CD4-positive, alpha-beta T cell treated with Interleukin-12 subunit alpha and Interleukin-12 subunit beta, for 1 hour (primary cell): ENCODE measurements at regions not wholly inside any gene's neighbourhood (a gene's known extent, or its start where the extent isn't known, plus 50 kb on each side); places are given as distances from the start of the nearest gene placed in this dataset.
A peak's percentile ranks its signal among the peaks of the same experiment; 100 is the strongest.
"Not testable (repeated sequence)": the region's sequence is repeated elsewhere in the genome, so short reads cannot be mapped to it uniquely, and the experiment has no call there.

Experiments used
- DNase-seq: peaks from one replicate; pipeline ENCODE4 v3.0.0-alpha.2; 2020

DNA sequence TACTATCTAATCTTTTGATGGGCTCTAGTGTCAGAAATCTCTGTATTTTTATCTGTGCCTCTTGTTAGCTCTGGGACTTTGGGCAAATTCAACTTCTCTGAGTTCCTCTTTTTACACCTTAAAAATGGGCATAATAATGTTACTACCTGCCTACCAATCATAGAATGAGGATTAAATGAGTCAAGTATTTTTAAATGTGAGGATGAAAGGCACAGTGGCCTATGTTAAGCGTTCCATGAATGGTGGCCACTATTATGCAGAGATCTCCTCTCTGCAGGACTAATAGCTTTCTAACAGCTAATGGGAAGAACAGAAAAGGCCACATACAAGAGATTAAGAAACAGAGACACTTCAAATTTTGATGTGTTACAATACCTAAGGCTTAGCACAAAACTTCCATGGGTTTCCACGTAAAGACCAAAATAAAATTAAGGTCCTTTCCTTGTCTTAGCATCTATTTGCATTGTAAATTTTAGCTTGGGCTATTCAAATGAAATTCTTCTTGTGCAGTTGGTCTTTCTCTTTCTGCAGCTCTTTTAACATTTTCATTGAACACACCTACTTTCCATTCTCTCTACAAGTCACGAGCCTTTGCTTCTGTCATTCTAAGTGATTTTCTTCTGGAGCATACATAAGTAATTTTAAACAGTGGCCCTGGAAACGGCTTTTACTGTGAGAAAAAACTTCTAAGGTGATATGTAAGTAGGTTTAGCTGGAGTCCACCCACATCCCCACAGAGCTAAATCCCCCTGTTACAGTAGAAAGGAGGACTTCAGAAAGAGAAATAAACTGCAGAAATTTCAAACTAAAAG is 117.9 kb upstream of the MED14 start:
- DNase-seq, result no peak

DNA sequence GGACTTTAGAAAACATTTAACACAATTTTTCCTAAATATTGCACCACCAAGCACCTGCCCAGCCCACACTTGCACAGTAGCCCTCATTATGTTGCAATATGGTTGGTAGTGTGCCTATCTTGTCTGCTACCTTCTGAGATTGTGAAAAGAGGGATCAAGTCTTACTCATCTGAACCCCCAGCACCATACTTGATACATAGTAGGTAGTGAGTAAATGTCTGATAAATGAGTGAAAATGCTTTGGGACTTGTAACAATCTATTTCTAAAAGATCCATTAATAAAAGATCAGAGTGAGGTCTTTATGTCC is 118.4 kb upstream of the MED14 start:
- no peak for DNase-seq

DNA sequence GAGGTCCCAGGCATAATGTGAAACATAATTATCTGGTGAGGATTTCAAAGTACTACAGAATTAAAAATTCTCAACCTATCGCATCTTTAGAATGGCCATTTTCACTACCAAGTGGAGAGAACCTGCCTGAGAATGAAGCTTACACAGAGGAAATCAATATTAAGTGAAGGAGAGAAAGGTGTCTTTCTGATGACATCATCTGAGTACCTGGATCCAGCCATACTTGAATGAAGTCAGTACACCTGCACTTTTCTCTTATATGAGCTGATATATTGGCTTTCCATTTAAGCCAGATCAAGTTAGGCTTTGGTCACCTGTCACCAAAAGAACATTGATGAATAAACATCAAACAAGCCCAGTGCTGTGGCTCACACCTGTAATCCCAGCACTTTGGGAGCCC is 118.9 kb upstream of the MED14 start:
- no peak for DNase-seq

DNA sequence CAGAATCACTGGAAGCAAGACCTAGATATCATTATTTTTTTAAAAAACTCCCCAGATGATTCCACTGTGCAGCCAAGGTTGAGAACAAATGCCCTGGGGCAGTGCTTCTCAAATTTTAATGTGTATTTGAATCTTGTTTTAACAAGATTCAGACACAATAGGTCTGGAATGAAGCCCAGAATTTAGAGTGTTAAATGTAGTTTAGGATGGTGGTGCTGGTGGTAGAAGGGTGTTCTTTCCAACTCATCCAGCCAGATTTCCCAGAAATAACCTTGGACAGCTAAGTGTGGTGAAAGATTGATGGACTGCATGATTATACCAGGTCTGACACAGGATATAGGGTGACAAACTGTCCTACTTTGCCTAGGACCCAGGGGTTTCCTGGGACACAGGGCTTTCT is 120.1 kb upstream of the MED14 start:
- no peak for DNase-seq

DNA sequence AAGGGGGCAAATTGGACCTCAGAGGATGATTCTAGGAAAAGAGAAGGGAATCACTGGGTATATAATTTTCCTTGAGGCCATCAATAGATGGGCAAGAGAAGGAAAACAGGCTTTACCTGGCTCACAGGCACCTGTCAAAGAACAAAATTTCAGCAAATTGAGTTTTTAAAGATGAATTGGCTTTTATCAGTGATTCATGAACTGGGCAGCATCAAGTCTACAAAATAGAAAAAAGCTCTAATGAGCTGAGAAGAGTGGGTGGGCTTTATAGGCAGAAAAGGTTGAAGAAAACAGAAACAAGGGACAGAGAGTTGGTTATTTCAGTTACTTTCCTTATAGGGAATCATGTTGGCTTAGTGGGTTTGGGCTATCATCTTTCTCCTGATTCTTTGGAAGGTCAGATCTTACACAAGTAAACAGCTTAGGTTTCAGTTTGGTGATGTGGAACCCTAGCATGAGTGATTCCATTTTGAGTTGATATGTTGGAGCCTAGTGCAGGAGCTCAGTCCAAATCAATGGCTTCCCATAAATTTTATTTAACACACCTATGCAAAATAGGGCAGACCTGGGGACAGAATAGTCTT is 120.7 kb upstream of the MED14 start:
- no peak for DNase-seq

DNA sequence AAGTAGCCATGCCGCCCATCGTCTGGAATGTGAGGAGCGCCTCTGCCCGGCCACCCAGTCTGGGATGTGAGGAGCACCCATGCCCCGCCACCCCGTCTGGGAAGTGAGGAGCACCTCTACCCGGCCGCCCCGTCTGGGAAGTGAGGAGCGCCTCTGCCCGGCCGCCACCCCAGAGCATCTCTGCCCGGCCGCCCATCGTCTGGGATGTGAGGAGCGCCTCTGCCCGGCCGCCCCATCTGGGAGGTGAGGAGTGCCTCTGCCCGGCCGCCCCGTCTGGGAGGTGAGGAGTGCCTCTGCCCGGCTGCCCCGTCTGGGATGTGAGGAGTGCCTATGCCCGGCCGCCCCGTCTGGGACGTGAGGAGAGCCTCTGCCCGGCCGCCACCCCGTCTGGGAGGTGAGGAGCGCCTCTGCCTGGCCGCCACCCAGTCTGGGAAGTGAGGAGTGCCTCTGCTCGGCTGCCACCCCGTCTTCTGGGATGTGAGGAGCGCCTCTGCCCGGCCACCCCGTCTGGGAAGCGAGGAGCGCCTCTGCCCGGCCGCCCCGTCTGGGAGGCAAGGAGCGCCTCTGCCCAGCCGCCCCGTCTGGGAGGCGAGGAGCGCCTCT is 126.7 kb upstream of the MED14 start:
- DNase-seq, result not testable (repeated sequence)

DNA sequence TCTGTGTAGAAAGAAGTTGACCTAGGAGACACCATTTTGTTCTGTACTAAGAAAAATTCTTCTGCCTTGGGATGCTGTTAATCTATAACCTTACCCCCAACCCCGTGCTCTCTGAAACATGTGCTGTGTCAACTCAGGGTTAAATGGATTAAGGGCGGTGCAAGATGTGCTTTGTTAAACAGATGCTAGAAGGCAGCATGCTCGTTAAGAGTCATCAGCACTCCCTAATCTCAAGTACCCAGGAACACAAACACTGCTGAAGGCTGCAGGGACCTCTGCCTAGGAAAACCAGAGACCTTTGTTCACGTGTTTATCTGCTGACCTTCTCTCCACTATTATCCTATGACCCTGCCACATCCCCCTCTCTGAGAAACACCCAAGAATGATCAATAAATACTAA is 127.9 kb upstream of the MED14 start:
- DNase-seq, result not testable (repeated sequence)

DNA sequence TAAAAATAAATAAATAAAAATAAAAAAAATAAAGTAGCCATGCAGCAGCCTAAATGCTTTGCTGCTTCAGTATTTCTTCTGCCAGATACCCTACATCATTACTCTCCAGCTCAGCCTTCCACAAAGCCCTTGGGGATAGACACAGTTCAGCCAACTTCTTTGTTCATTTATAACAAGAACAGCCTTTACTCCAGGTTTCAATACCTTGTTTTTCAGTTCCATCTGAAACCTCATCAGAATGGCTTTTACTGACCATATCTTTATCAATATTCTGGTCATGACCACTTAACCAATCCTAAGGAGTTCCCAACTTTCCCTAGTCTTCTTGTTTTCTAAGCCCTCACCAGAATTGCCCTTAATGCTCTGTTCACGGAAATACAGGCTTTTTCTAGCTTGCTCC is 128.3 kb upstream of the MED14 start:
- DNase-seq, result no peak

DNA sequence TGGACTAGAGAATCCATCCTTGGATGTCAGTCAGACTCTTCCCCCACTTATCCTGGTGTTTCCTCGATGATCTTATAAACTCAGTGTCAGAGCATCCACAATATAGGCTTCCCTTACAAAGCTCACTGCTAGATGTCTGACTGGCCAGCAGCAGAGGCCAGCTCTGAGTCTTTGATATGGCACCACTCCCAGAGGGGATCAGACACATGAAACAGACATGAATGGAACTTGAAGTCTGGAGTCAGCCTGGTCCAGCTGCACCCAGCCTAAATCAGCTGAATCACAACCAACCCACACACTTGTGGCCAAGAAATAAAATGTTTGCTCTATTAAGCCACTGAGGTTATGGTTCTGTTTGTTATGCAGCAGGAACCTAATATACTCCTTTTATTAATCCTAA is 129.6 kb upstream of the MED14 start:
- no peak for DNase-seq

DNA sequence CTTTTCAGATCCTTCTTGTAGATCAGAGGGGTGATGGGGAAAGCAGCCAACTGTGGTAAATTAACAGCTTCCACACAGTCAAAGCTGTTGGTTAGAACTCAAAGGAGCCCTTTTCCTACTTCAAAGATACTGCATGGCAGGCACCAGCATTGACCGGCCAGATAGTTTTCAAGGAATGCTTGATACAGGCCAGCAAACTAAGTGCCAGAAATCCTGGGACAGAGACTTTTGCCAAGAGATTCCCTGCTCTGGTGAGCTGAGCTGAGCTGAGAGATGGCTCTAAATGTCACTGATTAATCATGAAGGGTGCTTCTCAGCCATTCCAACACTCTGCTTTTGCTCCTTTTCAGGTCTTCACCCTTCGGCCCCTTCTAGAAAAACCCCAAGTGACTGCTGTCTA is 131.6 kb upstream of the MED14 start:
- no peak for DNase-seq

DNA sequence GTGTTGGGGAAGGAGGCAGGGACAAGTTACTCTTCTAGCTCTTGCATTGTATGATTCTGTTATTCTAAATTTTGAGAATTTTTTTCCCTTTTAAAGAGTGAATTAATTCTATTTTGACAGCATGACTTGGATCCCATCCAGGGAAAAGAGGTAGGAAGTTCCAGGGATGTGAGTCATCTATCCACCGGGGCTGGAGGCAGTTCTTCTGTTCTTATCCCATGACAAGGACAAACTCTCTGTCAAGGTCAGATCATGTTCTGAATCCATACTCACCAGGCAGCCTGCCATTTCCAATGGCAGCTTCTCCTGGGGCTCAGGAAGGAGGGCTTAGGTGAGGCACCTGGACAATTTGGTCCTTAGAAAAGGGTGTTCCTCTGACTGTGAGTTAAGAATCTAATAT is 132.0 kb upstream of the MED14 start:
- no peak for DNase-seq

DNA sequence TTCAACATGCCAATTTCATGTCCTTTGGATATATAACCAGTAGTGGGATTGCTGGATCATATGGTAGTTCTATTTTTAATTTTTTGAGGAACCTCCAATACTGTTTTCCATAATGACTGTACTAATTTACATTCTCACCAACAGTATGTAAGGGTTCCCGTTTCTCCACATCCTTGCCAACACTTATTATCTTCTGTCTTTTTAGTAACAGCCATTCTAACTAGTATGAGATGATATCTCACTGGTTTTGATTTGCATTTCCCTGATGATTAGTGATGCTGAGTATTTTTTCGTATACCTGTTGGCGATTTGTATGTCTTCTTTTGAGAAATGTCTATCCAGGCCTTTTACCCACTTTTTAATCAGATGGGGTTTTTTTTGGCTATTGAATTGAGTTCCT is 133.5 kb upstream of the MED14 start:
- no peak for DNase-seq

DNA sequence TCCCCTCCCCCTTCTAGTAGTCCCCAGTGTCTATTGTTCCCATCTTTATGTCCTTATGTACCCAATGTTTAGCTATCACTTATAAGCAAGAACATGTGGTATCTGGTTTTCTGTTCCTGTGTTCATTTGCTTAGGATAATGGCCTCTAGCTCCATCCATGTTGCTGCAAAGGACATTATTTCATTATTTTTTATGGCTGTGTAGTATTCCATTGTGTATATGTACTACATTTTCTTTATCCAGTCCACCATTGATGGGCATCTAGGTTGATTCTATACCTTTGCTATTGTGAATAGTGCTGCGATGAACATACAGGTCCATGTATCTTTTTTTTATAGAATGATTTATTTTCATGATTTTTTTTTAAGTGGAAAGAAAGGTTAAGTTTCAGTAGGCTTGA is 135.6 kb upstream of the MED14 start:
- DNase-seq, result not testable (repeated sequence)

DNA sequence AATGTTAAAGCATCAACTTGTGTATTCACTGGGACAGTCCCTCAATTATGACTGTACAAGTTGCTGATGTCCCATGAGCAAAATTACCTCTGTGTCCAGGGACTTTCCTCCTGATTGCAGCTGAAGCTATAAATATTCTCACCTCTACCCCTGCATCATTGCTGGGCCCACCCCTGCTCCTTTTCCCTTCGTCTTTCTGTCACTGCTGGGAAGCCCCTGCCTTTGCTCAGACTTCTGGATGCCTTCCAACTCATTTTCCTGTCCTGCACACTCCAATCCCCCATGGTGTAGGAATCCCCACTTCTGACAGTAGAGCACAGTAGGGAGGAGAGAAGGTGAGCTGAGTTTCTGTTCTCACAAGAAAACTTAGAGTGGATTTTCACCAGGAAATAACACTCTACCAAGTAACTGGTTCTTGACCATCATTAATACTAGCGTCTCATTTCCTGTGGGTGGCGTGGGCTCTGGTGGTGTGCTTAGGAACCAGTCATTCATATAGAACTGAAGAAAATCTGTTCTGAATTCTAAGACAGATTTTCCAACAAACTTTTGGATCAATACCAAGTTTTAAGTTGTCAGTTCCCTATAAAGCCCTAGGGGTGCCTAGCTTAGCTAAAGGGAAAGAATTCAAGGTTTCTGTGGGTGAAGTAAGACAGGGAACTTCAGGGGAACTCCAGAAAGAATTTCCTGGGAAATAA is 136.2 kb upstream of the MED14 start:
- DNase-seq, result no peak

DNA sequence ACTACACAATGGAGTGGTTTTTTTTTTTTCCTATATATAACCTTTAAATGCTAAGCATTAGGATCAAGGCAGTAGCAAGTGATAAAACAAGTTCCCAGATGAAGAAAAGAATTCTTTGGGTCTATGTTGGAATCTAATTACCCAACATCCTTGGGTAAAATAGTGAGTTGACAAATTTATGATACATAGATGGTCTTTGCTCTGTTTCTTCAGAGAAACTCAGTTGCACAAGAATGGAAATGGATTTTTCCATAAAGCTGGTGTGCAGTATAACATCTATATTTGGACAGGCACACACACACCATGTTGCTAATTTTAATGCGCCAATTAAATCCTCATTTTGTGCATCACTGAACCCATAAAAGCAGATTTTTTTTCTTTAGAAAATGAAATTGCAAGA is 137.0 kb upstream of the MED14 start:
- DNase-seq, result no peak

DNA sequence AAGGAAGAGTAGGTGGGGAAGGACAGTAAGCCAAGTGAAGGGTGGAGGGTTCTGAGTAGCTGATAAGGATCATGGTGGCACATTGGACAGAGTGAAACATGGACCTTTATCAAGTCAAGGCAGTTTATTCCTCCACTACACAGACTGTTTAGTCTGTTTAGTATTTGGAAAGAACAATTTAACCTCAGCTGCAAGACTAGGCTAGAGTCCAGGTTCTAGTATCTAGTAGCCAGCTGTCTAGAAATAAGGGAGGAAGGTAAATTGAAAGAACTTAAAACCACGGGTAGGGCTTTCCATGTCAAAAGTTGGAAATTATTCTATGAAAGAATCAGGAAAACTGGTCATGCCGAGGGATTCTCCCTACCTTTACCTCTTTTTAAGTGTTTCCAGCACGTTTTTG is 140.1 kb upstream of the MED14 start:
- no peak for DNase-seq

DNA sequence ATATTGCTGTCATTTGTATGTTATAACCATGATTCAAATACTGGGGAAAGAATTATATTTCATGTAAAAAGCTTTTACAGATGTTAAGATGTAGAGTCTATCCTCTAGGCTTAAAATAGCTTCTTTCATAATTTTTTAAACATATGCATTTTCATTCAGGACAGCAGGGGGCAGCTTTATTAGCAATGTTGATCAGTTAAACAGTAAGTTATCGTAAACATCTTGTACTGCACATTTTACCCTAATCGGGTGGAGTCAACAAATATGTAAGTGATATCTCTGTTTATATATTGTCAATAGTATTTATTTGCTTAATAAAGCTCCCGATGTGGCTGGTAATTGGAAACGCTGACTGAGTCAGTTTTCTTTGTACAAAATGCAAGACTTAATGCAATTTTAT is 142.5 kb upstream of the MED14 start:
- peak; percentile 48 for DNase-seq

DNA sequence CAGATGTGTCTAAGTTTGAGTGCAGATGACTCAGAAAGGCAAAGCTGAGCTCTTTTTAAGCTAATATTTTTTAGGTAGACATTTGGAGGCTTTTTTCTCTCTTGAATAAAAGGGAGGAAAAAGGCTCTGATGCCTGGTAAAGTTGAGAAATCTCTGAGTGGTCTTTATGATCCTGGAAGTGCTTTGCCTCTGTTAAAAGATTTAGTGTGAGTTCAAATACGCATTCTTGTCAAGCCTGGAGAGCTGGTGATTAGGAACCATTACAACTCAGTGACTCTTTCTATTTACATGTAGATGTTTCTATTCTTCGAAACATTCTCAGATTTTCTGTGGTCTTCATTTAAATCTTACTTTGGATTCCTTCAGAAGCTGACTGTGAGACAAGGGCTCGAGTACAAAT is 143.4 kb upstream of the MED14 start:
- no peak for DNase-seq

DNA sequence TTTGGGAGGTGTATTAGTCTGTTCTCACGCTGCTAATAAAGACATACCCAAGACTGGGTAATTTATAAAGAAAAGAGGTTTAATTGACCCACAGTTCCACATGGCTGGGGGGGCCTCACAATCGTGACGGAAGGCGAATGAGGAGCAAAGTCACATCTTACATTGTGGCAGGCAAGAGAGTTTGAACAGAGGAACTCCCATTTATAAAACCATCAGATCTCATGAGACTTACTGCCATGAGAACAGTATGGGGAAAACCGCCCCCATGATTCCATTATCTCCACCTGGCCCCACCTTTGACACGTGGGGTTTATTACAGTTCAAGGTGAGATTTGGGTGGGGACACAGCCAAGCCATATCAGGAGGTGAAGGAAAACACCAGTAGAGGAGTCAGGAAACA is 143.8 kb upstream of the MED14 start:
- DNase-seq, result not testable (repeated sequence)

DNA sequence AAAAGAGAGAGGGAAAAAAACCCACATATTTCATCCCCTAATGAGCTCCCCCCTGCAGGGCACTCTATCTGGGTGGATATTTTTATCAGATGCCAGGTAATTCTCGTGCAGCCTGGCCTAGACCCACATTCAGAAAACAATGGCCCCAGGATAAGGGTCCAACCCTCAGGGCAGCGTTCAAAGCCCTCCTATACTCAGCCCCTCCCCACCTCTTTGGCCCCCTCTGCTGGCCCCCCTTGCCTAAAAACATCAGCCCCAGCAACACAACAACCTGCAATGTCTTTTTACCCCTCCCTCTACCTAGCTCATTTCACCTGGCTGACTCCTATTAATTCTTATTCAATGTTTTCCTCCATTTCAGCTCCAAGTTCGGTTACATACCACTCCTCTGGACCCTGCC is 145.4 kb upstream of the MED14 start:
- no peak for DNase-seq

DNA sequence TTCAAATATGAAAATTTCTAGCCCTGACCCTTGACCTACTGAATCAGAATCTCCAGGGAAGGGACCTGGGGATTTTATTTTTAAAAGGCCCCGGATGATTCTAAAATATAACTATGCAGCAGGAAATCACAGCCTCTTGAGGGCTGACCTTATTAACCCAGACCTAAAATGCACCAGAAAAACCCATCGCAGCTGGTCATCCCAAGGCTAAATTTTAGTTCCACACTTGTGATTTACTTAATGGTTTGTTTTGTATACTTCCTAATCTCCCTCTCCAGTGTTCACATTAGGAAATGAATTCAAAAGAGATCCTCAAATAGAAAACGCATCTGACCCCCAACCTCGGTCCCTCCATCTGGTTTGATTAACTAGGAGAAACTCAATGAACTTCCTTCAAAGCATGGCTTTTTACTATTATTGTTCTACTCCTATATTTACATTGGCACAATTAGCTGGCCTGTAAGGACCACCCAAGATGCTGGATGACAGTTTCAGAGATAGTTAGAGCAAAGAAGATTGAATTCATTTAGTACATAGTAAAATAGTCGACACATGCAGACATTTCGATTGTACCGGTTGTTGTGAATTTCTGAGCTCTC is 147.8 kb upstream of the MED14 start:
- no peak for DNase-seq

DNA sequence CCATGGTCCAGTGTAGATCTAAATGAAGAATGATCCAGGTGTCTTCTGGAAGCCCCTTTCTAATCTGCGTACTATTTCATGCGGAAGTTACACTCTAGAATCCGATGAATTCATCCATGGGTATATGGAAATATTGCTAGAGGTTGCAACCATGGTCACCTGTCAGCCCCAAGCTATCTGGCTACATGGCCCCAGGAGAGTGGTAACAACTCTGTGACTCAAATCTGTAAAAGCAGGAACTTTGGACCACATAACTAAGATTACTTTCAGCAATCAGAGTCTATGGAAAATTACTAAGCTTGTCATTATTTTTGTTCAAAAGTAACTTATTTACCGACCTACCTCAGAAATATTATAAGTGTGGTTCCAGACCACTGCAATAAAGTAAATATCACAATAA is 150.6 kb upstream of the MED14 start:
- DNase-seq, result no peak

DNA sequence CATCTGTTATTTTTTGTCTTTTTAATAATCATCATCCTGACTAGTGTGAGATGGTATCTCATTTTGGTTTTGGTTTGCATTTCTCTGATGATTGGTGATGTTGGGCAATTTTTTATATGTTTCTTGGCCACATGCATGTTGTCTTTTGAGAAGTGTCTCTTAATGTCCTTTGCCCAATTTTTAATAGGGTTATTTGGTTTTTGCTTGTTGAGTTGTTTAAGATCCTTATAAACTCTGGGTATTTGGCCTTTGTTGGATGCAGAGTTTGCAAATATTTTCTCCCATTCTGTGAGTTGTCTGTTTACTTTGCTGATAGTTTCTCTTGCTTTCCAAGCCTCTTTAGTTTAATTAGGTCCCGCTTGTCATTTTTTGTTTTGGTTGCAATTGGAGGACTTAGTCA is 152.1 kb upstream of the MED14 start:
- no peak for DNase-seq

DNA sequence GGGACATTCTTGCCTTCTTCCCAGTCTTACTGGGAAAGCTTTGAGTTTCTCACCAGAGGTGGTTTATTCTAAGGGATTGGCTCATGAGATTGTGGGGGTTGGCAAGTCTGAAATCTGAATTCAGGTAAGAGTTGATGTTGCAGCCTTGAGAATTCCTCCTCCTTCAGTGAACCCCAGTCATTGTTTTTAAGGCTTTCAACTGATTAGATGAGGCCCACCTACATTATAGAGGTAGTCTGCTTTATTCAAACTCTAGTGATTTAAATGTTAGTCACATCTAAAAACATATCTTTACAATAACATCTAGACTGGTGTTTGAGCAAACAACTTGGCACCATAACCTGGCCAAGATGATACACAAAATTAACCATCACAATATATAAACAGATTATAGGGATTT is 156.5 kb upstream of the MED14 start:
- DNase-seq, result no peak
